Neuronal stem cell (in vitro differentiated cells): ENCODE measurements at regions not wholly inside any gene's neighbourhood (a gene's known extent, or its start where the extent isn't known, plus 50 kb on each side); places are given as distances from the start of the nearest gene placed in this dataset.

Experiments
- DNase-seq: peaks from one replicate; pipeline ENCODE4 v3.0.0-alpha.2; 2013; ENCODE audit warnings: low spot score
- H2AFZ ChIP-seq: one replicate; pipeline ENCODE4 v1.6.1; 2013; ENCODE audit warnings: mild to moderate bottlenecking, low read length, inconsistent platforms
- H2AK5ac ChIP-seq: 2 replicates; pipeline ENCODE4 v1.6.1; 2013; ENCODE audit warnings: low read depth, mild to moderate bottlenecking, inconsistent platforms, low read length, moderate library complexity, mixed read lengths
- H2BK120ac ChIP-seq: 2 replicates; pipeline ENCODE4 v1.6.1; 2013; ENCODE audit warnings: low read depth, mild to moderate bottlenecking, inconsistent platforms, low read length, moderate library complexity, mixed read lengths
- H2BK12ac ChIP-seq: one replicate; pipeline ENCODE4 v1.6.1; 2013; ENCODE audit warnings: low read length, inconsistent platforms
- H2BK15ac ChIP-seq: 2 replicates; pipeline ENCODE4 v1.6.1; 2013; ENCODE audit warnings: mild to moderate bottlenecking, low read length, inconsistent platforms, mixed read lengths
- H2BK5ac ChIP-seq: one replicate; pipeline ENCODE4 v1.6.1; 2013; ENCODE audit warnings: inconsistent platforms, mild to moderate bottlenecking, low read length, moderate library complexity
- H3K14ac ChIP-seq: one replicate; pipeline ENCODE4 v1.6.1; 2013; ENCODE audit warnings: low read length, inconsistent platforms
- H3K18ac ChIP-seq: 2 replicates; pipeline ENCODE4 v1.6.1; 2013; ENCODE audit warnings: low read length, inconsistent platforms
- H3K23ac ChIP-seq: 2 replicates; pipeline ENCODE4 v1.6.1; 2013; ENCODE audit warnings: low read depth, mild to moderate bottlenecking, mixed read lengths, low read length, inconsistent platforms; ENCODE audit not compliant: poor library complexity
- H3K27ac ChIP-seq: replicated peaks from 3 replicates; pipeline ENCODE4 v1.5.1; 2013; ENCODE audit warnings: low read length, inconsistent platforms
- H3K27me3 ChIP-seq, 3 experiments: 2 replicates each; pipeline ENCODE4 v1.6.1; 2013; ENCODE audit warnings: low read length in 3 of 3, mild to moderate bottlenecking in 2 of 3, inconsistent platforms in 1 of 3, low read depth in 1 of 3, mixed read lengths in 1 of 3, moderate library complexity in 1 of 3; ENCODE audit not compliant: control insufficient read depth in 3 of 3, insufficient read depth in 3 of 3
- H3K36me3 ChIP-seq, 2 donors: replicated peaks in 1 of 2; 2 replicates each; pipeline ENCODE4 v1.6.1; 2013; ENCODE audit warnings: low read length in 2 of 2; ENCODE audit not compliant: control insufficient read depth in 2 of 2, insufficient read depth in 2 of 2
- H3K4ac ChIP-seq: 2 replicates; pipeline ENCODE4 v1.6.1; 2013; ENCODE audit warnings: inconsistent platforms, mild to moderate bottlenecking, low read length, moderate library complexity
- H3K4me1 ChIP-seq, 2 donors: 1 replicate in 1 of 2; 2 replicates in 1 of 2; pipeline ENCODE4 v1.6.1; 2013; ENCODE audit warnings: low read length in 2 of 2, low read depth in 1 of 2; ENCODE audit not compliant: control insufficient read depth in 2 of 2, insufficient read depth in 1 of 2
- H3K4me2 ChIP-seq: one replicate; pipeline ENCODE4 v1.6.1; 2013; ENCODE audit warnings: mild to moderate bottlenecking, low read length, inconsistent platforms; ENCODE audit not compliant: insufficient read depth, poor library complexity, severe bottlenecking
- H3K4me3 ChIP-seq, 2 donors: 2 replicates each; pipeline ENCODE4 v1.5.1; 2013; ENCODE audit warnings: low read length in 2 of 2, mild to moderate bottlenecking in 2 of 2, inconsistent platforms in 1 of 2, moderate library complexity in 1 of 2
- H3K79me1 ChIP-seq: one replicate; pipeline ENCODE4 v1.6.1; 2013; ENCODE audit warnings: low read depth, mild to moderate bottlenecking, inconsistent platforms, low read length, moderate library complexity
- H3K9ac ChIP-seq: one replicate; pipeline ENCODE4 v1.6.1; 2013; ENCODE audit warnings: mild to moderate bottlenecking, low read depth, low read length, inconsistent platforms; ENCODE audit not compliant: poor library complexity
- H3K9me3 ChIP-seq, 2 donors: replicated peaks in 1 of 2; 2 replicates each; pipeline versions ENCODE3 to v1.6.1; 2013; ENCODE audit warnings: low read length in 2 of 2, mild to moderate bottlenecking in 2 of 2, inconsistent platforms in 1 of 2, low read depth in 1 of 2, mixed read lengths in 1 of 2, moderate library complexity in 1 of 2; ENCODE audit not compliant: control insufficient read depth in 2 of 2, insufficient read depth in 1 of 2
- H4K8ac ChIP-seq: one replicate; pipeline ENCODE4 v1.6.1; 2013; ENCODE audit warnings: low read depth, mild to moderate bottlenecking, inconsistent platforms, low read length, moderate library complexity
- H4K91ac ChIP-seq: one replicate; pipeline ENCODE4 v1.6.1; 2013; ENCODE audit warnings: low read length, low read depth, mild to moderate bottlenecking, inconsistent platforms; ENCODE audit not compliant: poor library complexity
- WGBS, 2 donors: extraction: QIAGEN DNeasy Blood & Tissue Kit; methylation state at CpG; one replicate each; pipeline ENCODE4 v1.1.7; 2013; ENCODE audit warnings: missing lambda C conversion rate in 2 of 2, mixed read lengths in 1 of 2; ENCODE audit not compliant: insufficient read length in 2 of 2, insufficient replicate concordance in 1 of 2; ENCODE audit errors: extremely low coverage in 2 of 2; 5-methylcytosine and 5-hydroxymethylcytosine counted together

DNA sequence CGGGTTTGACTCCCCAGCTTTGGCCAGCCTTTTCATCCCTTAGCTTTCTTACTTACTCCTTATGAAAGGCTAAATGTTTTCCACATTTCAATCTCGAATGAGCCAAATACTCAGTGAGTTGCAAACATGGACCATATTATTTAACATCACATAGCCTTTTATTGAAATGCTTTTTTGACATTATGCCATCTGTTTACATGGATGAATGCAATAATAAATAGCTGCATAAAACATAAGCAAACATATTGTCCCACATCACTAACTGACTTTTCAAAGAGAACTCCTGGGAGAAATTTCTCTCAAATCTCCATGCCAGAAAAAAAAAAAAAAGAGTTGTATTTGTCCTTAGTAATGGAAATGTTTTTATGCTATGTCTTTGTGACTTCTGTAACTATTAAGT, 134.9 kb downstream of the LSMEM1 start:
- WGBS, 2 donors = no CpG with 5 or more reads among the region's 2 CpGs
- H2BK15ac ChIP-seq = no peak overlapping the region
- no peak overlapping the region for H2AFZ ChIP-seq
- no peak overlapping the region for H4K8ac ChIP-seq
- no peak overlapping the region for H3K4me2 ChIP-seq
- H3K18ac ChIP-seq = no peak overlapping the region
- H2BK5ac ChIP-seq = no peak overlapping the region
- H2BK12ac ChIP-seq = no peak overlapping the region
- H3K14ac ChIP-seq = no peak overlapping the region
- H3K79me1 ChIP-seq = no peaks in the 10 kb centered on the region
- H3K23ac ChIP-seq = no peak overlapping the region
- no peak overlapping the region for H2AK5ac ChIP-seq
- no peak overlapping the region for H3K27ac ChIP-seq
- H3K4me3 ChIP-seq = no peak overlapping the region
- no peaks in the 10 kb centered on the region for H3K9me3 ChIP-seq
- H3K27me3 ChIP-seq = no peaks in the 10 kb centered on the region
- H4K91ac ChIP-seq = no peak overlapping the region
- no peak for DNase-seq
- no peaks in the 10 kb centered on the region for H3K4me1 ChIP-seq
- H3K36me3 ChIP-seq = no peaks in the 10 kb centered on the region
- H3K9ac ChIP-seq = no peak overlapping the region
- H3K4ac ChIP-seq = no peak overlapping the region
- no peak overlapping the region for H2BK120ac ChIP-seq

DNA sequence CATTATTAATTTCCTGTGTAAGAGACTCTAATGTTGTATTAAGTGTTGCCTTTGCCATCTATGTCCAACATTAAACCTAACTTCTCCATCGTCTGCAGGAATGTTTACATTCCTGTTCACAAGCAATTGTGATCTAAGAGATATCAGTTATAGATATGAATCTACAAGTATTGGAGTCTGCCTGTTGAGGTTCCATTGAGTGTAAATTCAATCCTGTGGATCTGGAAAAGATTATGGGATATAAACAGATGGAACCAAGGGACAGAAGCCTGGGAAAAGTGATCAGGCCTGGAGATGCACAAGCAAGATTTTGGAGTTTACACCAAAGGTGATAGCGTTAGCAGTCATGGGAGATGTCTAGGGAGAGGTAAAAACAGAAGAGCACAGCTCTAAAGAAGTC, 135.5 kb downstream of the LSMEM1 start:
- Histone ChIP-seq H3K4me2 (no peak overlapping the region), H3K4me3 (no peak overlapping the region), H3K27ac (no peak overlapping the region), H2BK15ac (no peak overlapping the region), H2BK5ac (no peak overlapping the region), H3K4me1 (no peaks in the 10 kb centered on the region), H3K9ac (no peak overlapping the region), H3K79me1 (no peaks in the 10 kb centered on the region), H4K91ac (no peak overlapping the region), H3K14ac (no peak overlapping the region), H3K36me3 (no peaks in the 10 kb centered on the region), H2BK120ac (no peak overlapping the region), H2AFZ (no peak overlapping the region), H3K27me3 (no peaks in the 10 kb centered on the region), H4K8ac (no peak overlapping the region), H3K18ac (no peak overlapping the region), H3K4ac (no peak overlapping the region), H2BK12ac (no peak overlapping the region), H3K9me3 (no peaks in the 10 kb centered on the region), H2AK5ac (no peak overlapping the region), H3K23ac (no peak overlapping the region)
- no CpG with 5 or more reads among the region's 2 CpGs for WGBS, 2 donors
- DNase-seq = no peak

DNA sequence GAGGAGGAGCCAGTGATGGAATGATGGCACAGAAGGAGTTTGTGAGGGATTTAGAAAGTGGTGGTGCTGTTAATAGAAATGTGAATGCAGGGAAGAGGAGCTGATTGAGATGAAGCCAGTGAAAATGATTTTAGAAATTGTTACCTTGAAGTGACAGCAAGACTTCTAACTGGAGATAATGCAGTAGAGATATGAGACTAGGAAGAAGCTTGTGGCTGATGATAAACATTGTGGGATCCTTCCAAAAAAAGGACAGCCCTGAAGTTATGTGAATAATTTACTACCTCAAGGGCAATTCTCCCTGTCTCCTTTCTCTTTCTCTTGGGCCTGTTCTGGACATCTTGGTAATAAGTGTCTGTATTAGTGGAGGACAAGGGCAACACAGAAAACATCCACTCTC, 138.6 kb downstream of the LSMEM1 start:
- H3K4me1 ChIP-seq = no peaks in the 10 kb centered on the region

DNA sequence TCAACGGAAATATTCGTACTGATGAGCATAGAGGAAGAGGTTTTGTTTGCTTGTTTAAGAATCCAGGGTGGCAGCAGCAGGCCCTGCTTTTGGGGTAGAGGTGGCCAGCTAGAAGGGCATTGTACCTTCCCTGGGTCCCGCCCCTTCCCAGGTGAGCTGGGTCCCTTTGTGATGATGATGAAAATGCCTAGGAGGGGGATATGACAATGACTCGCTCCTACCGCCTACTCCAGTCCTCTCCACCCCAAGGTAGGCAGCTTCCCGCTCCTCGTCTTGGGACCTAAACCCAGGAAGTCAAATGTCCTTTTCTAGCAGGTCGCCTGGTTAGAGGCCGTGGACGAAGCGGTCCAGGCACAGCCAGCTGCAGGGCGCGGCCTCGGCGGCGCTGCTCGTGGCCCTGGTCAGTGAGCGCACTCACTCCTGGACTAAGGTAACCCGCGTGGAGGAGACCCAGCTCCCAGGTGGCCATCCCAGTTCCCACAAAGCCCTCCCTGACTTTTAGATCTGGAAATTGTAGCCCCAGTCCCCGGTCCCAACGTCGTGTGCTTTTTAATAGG, 141.4 kb downstream of the LSMEM1 start:
- H3K18ac ChIP-seq = peak overlapping the region; percentile 38
- no peak overlapping the region for H2BK5ac ChIP-seq
- no peaks in the 10 kb centered on the region for H3K36me3 ChIP-seq
- H3K9me3 ChIP-seq = no peaks in the 10 kb centered on the region
- WGBS, 2 donors = no CpG with 5 or more reads among the region's 23 CpGs
- H3K27ac ChIP-seq = no peak overlapping the region
- no peak overlapping the region for H2AFZ ChIP-seq
- H4K8ac ChIP-seq = no peak overlapping the region
- no peak overlapping the region for H3K4me2 ChIP-seq
- H2AK5ac ChIP-seq = no peak overlapping the region
- H4K91ac ChIP-seq = no peak overlapping the region
- no peak overlapping the region for H3K23ac ChIP-seq
- no peak overlapping the region for H2BK15ac ChIP-seq
- H3K4me3 ChIP-seq = no peak overlapping the region
- no peaks in the 10 kb centered on the region for H3K79me1 ChIP-seq
- H2BK120ac ChIP-seq = no peak overlapping the region
- H3K4ac ChIP-seq = no peak overlapping the region
- H3K9ac ChIP-seq = no peak overlapping the region
- no peak for DNase-seq
- no peaks in the 10 kb centered on the region for H3K27me3 ChIP-seq
- H3K14ac ChIP-seq = no peak overlapping the region
- H2BK12ac ChIP-seq = no peak overlapping the region
- no peaks in the 10 kb centered on the region for H3K4me1 ChIP-seq

More for the DNA sequence above, 138.6 kb downstream of the LSMEM1 start:
- Histone ChIP-seq H3K4me3 (no peak overlapping the region), H2AK5ac (no peak overlapping the region), H3K14ac (no peak overlapping the region), H2BK5ac (no peak overlapping the region), H2BK12ac (no peak overlapping the region), H3K4ac (no peak overlapping the region), H4K8ac (no peak overlapping the region), H2AFZ (no peak overlapping the region), H2BK120ac (no peak overlapping the region), H3K9me3 (no peaks in the 10 kb centered on the region), H3K9ac (no peak overlapping the region), H3K23ac (no peak overlapping the region), H4K91ac (no peak overlapping the region), H3K79me1 (no peaks in the 10 kb centered on the region), H2BK15ac (no peak overlapping the region), H3K36me3 (no peaks in the 10 kb centered on the region), H3K27ac (no peak overlapping the region), H3K27me3 (no peaks in the 10 kb centered on the region), H3K18ac (no peak overlapping the region), H3K4me2 (no peak overlapping the region)
- DNase-seq = no peak
